HG02870 (cell line): ENCODE measurements at regions not wholly inside any gene's neighbourhood (a gene's known extent, or its start where the extent isn't known, plus 50 kb on each side); places are given as distances from the start of the nearest gene placed in this dataset.

Experiments used
- ATAC-seq: cut with Tn5 transposase; IDR thresholded peaks from one replicate; pipeline ENCODE4 v1.9.1; 2021; ENCODE audit warnings: mild to moderate bottlenecking, moderate library complexity; ENCODE audit not compliant: unreplicated experiment

GRCh38 chr21:20652846-20653245 is 345.4 kb upstream of the NCAM2 start:
- ATAC-seq = no peak

- ATAC-seq = no peak
Observed at GRCh38 chr21:20661246-20661645, 337.0 kb upstream of the NCAM2 start.

DNA sequence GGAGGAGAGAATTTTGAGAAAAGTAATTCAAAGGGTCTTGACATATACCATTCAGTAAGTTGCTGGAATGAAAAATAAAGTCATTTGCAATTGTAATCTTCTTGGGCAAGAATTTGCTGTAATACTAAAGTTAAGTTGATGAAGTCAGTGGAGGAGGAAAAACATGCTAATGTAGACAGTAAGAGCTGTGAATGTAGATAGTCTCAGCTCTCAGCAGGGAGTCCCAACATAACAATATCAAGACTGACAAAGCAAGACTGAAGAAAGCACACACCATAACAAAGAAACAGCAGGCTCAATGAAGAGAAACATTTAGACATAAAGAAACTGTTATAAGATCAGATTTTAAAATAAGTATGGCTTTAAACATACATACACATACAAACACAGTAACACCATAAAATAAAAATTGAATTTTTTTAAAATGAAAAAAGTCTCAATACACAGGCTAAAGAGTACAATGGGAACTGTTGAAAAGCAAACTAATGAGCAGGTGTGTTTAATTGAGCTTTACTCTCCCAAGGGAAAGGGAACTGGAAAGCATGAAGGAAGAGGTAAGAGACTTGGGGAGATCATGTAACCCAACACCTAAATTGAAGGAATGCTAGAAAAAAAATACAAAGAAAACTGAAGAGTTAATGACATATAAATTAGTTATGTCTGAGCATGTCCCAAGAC is 336.3 kb upstream of the NCAM2 start:
- no peak for ATAC-seq

- no peak for ATAC-seq
Observed at GRCh38 chr21:20662514-20662913, 335.7 kb upstream of the NCAM2 start.

- ATAC-seq = no peak
Observed at GRCh38 chr21:20667931-20668330, 330.3 kb upstream of the NCAM2 start.

DNA sequence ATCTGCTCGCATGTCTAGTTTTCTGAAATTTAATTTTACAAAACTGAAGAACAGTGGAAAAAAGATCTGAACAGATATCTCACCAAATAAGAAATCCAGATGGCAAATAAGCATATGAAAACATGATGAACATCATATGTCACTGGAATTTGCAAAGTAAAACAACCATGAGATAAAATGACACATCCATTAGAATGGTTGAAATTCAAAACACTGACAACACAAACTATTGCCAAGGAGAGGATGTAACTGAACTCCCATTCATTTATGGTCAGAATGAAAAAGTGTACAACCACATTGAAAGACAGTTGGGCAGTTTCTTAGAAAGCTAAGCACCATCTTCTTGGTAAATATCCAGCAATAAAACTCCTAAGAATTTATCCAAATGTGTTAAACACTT is 312.7 kb upstream of the NCAM2 start:
- no peak for ATAC-seq

DNA sequence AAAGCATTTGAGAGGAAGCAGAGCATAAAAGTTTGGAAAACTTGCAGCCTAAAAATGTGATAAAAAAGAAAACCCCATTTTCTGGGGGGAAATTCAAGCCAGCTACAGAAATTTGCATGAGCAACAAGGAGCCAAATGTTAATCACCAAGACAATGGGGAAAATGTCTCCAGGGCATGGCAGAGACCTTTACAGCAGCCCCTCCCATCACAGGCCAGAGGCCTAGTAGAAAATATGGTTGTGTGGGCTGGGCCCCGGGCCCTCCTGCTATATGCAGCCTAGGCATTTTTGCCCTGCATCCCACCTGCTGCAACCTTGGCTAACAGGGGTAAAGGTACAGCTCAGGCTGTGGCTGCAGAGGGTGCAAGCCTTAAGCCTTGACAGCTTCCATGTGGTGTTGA is 299.6 kb upstream of the NCAM2 start:
- no peak for ATAC-seq

GRCh38 chr21:20701235-20701634 is 297.0 kb upstream of the NCAM2 start:
- no peak for ATAC-seq

- ATAC-seq = no peak
Observed at GRCh38 chr21:20703112-20703767, 295.0 kb upstream of the NCAM2 start.

DNA sequence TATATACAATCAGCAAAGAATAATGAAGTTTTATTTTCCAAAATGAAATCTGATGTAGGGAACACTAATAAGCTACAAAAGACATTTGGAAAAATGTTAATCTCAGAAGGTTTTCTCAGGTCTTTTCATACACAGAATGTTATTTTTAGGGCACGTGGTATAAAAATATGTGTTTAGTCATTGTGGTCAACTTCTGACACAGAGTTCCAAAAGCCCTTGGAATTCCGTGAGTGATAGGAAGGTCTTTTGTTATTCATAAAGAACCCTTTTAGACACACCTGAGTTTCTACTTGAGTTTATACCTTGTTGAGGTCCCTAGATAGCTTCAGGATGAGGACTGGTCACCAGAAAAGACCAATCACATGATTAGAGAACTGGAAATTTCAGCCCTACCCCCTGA is 277.6 kb upstream of the NCAM2 start:
- ATAC-seq = no peak

DNA sequence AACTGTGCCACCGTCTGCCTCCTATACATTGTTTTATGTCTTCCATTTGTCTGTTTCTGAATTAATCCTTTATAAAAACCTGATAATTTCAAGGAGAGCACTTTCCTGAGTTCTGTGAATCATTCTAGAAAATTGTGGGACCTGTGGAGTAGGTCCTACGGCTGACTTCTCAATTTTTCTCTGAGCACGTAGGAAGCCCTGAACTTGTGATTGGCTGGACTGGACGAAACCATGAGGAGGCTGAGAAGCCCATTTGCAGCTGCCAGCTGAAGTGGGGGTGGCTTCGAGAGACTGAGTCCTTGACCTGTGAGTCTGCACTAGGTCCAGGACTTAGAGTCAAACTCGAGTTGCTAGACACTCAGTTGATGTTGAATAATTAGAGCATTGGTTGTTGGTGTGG is 277.1 kb upstream of the NCAM2 start:
- no peak for ATAC-seq

GRCh38 chr21:20728691-20729090 is 269.5 kb upstream of the NCAM2 start:
- no peak for ATAC-seq

- no peak for ATAC-seq
Observed at GRCh38 chr21:20729376-20729775, 268.8 kb upstream of the NCAM2 start.

DNA sequence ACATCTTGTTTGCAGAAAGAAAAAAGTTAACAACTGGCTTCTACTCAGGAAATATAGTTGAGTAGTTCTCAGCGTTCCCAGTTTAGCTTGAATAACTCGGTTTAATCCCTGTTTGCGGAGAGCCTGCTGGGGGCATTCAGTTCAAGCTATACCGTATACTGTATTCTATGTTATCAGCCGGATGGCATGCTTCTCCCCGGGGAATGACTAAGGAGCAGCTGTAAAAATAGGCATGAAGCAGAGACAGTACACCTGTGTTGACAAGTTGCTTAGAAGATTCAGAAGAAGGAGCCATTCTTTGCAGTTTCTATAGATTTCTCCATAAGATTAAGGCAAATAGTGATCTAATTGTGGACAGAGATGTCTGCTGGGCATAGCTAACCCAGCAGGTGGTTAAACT is 267.8 kb upstream of the NCAM2 start:
- ATAC-seq = no peak

DNA sequence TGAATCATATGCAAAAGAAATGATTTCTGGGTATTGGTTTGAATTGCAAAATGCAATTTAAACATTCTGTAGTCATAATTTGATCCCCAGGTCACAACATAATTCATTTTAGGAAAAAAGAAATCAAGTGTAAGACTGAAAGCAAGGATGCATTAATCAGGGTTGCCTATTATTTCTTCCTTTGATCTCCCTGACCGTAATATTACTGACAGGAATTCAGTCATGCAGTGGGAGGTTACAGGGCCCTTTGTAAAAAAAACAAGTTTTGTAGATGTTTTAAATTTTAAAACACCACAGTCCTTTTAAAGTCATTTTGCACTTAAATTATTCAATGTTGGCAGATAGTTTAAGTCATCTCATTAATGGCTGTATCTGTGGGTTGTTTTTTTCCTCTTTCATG is 263.0 kb upstream of the NCAM2 start:
- no peak for ATAC-seq

DNA sequence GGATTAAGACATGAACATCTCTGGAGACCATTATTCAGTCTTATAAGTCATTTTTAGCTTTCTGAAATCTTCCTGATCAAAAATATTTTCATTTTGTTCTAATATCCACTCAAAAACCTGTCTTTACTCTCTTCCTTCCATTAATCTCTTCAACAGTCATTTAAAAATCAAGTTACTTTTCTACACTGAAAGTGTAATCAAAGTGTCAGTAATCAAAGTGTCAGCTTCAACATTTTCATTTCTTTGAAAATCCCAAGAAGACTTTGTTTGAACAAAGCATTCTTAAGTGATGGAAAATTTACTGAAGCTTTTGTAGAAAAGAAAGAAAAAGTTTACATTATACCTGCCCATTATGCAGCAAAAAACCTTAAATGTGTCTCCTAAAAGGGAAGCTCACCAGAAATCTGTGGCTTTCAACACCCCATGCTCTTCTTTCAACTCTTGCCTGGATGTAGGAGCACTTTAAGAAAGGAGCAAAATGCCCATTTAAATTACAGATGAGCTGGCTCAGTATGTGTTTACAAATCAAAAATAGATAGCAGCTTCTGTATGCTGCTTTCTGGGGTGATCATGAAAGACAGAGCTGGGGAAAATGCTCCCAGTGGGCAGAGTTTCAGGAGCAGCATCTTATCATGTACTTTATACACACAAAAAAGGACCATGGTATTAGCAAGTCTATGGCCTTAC is 260.8 kb upstream of the NCAM2 start:
- ATAC-seq = no peak

DNA sequence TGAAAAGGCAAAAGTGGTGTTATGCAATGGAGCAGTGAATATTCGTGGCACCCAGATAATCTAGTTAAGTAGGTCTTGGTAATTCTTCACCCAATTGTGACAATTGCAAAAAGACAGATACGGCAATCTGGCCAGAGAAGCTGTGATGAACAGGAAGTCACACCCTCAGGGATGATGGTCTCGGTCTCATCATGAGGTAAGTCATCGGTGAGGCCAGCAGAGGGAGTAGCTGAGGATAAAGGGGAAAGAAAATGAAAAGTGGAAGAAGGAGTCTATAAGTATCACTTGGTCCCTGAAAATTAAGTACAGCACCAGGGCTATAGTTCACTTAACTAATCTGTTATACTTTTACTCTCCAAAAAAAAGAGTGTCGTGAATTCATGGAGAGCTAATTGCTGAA is 258.8 kb upstream of the NCAM2 start:
- no peak for ATAC-seq

DNA sequence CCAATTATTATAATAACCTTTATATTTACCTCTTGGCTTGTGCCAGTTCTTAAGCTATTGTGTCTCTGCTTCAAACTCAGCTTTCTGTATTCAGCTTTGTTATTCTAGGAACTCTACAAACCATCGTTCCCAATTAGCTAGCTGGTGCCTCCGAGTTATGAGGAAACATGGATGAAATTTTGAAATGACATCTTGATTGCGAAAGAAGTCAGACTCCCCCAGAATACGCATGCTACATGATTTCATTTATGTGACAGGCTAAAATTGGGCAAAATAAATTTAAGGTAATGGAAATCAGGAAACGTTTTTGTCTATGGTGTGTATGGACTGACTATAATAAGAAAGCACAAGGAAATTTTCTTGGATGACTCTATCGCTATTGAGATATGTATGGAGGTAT is 256.8 kb upstream of the NCAM2 start:
- ATAC-seq = no peak

DNA sequence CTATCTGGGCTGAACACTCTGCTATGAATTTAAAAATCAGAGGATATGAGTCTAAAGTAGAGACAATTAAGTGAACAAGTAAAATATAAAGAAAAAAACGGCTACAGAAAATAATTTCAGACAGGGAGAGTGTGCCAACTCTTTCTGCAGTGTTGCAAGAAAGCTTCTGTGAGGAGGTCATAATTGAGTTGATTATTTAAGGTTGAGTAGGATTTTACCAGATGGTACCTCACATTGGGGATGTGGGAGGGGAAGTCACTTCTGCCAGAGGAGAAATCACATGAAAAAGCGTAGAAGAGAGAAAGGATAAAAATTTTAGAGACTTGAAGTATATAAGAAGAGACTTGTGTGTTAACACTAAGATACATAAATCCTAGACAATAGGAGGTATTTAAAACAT is 238.0 kb upstream of the NCAM2 start:
- no peak for ATAC-seq

DNA sequence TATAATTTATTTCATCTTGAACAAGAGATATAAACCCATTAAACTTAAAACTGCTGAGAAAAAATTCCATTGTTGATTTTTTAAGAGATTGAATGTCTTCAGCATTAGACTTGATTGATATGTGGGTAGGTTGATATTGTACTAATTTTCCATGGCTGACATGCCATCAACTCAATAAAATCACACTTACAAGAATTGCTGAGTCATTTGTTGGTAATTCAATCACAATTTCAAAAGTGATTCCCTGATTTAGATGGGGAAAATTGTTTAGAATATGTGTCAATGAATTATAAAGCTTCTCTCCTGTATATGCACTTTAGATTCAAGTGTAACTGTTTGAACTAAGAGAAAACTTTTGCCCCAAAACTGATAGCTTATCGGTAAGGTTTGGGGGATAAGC is 223.5 kb upstream of the NCAM2 start:
- no peak for ATAC-seq

- ATAC-seq = no peak
Observed at GRCh38 chr21:20779321-20779720, 218.9 kb upstream of the NCAM2 start.

- no peak for ATAC-seq
Observed at GRCh38 chr21:20783611-20784010, 214.6 kb upstream of the NCAM2 start.
